ENCODE measurements at regions not wholly inside any gene's neighbourhood (a gene's known extent, or its start where the extent isn't known, plus 50 kb on each side); places are given as distances from the start of the nearest gene placed in this dataset.

GRCh38 chr3:189108735-189109134 lies 63.0 kb upstream of the TPRG1 start:
- DNase-seq (ENCODE audit: low read depth in 2 of 3, low spot score in 1 of 3): no peak

GRCh38 chr3:189109145-189109544 lies 62.6 kb upstream of the TPRG1 start:
- no peak for DNase-seq (ENCODE audit: low read depth in 2 of 3, low spot score in 1 of 3)

- no peak for DNase-seq (ENCODE audit: low read depth in 2 of 3, low spot score in 1 of 3)
Observed at GRCh38 chr3:189117087-189117486, 54.7 kb upstream of the TPRG1 start.

GRCh38 chr3:189118896-189119295 lies 52.9 kb upstream of the TPRG1 start:
- DNase-seq (ENCODE audit: low read depth in 2 of 3, low spot score in 1 of 3): no peak

GRCh38 chr3:189119950-189120349 lies 51.8 kb upstream of the TPRG1 start:
- DNase-seq (ENCODE audit: low read depth in 2 of 3, low spot score in 1 of 3): no peak

- no peak for DNase-seq (ENCODE audit: low read depth in 2 of 3, low spot score in 1 of 3)
Observed at GRCh38 chr3:189121092-189121491, 50.7 kb upstream of the TPRG1 start.
